NCI-H2081 (cell line): ENCODE measurements at regions not wholly inside any gene's neighbourhood (a gene's known extent, or its start where the extent isn't known, plus 50 kb on each side); places are given as distances from the start of the nearest gene placed in this dataset.
"Not testable (repeated sequence)": the region's sequence is repeated elsewhere in the genome, so short reads cannot be mapped to it uniquely, and the experiment has no call there.

ENCODE experiments used
- DNase-seq, 2 experiments: peaks; one replicate each; lab custom pipeline; 2025; lab: John Stamatoyannopoulos, UW

- DNase-seq: no peak
These were observed 966.6 kb downstream of the HACE1 start for GRCh38 chr6:103893141-103893581.

- no peak for DNase-seq
These were observed 972.8 kb downstream of the HACE1 start for GRCh38 chr6:103886951-103887350.

- DNase-seq: no peak
These were observed 974.3 kb downstream of the HACE1 start for GRCh38 chr6:103885446-103885845.

GRCh38 chr6:103879800-103880199 is 979.9 kb downstream of the HACE1 start:
- no peak for DNase-seq

- no peak for DNase-seq
These were observed 984.5 kb downstream of the HACE1 start for GRCh38 chr6:103875221-103875620.

- DNase-seq: no peak
These were observed 985.1 kb downstream of the HACE1 start for GRCh38 chr6:103874575-103874974.

- DNase-seq: no peak
These were observed 987.0 kb downstream of the HACE1 start for GRCh38 chr6:103872678-103873077.

GRCh38 chr6:103872233-103872632 is 987.5 kb downstream of the HACE1 start:
- DNase-seq: no peak

- peak in 1 of 2 experiments; percentile 12 for DNase-seq
These were observed 988.7 kb downstream of the HACE1 start for GRCh38 chr6:103870970-103871369.

GRCh38 chr6:103862297-103862696 is 997.4 kb downstream of the HACE1 start:
- DNase-seq: peak in 1 of 2 experiments; percentile 46

GRCh38 chr6:103858003-103858402 is 1001.7 kb downstream of the HACE1 start:
- no peak for DNase-seq

- DNase-seq: no peak
These were observed 1004.0 kb downstream of the HACE1 start for GRCh38 chr6:103855750-103856149.

- DNase-seq: no peak
These were observed 1005.7 kb downstream of the HACE1 start for GRCh38 chr6:103854059-103854458.

GRCh38 chr6:103838457-103838856 is 1021.3 kb downstream of the HACE1 start:
- DNase-seq: no peak

GRCh38 chr6:103826209-103826608 is 1033.5 kb downstream of the HACE1 start:
- no peak for DNase-seq

GRCh38 chr6:103820148-103820547 is 1039.6 kb downstream of the HACE1 start:
- DNase-seq: no peak

GRCh38 chr6:103819509-103819908 is 1040.2 kb downstream of the HACE1 start:
- DNase-seq: no peak

- no peak for DNase-seq
These were observed 1046.7 kb downstream of the HACE1 start for GRCh38 chr6:103812970-103813369.

- DNase-seq: not testable (repeated sequence)
These were observed 1057.7 kb downstream of the HACE1 start for GRCh38 chr6:103801901-103802479.

GRCh38 chr6:103799971-103800670 is 1059.6 kb downstream of the HACE1 start:
- DNase-seq: peak; percentile 49 to 65

GRCh38 chr6:103798166-103798565 is 1061.6 kb downstream of the HACE1 start:
- DNase-seq: no peak

- peak in 1 of 2 experiments; percentile 28 for DNase-seq
These were observed 1062.0 kb downstream of the HACE1 start for GRCh38 chr6:103797738-103798137.

- no peak for DNase-seq
These were observed 1068.3 kb downstream of the HACE1 start for GRCh38 chr6:103791458-103791857.

- DNase-seq: no peak
These were observed 1075.6 kb downstream of the HACE1 start for GRCh38 chr6:103784117-103784516.
